SU-DHL-6 (cell line): ENCODE measurements at regions not wholly inside any gene's neighbourhood (a gene's known extent, or its start where the extent isn't known, plus 50 kb on each side); places are given as distances from the start of the nearest gene placed in this dataset.

Experiments
- EZH2phosphoT487 ChIP-seq: fragments of 200-600 bp; sonication (generic), shearing (Covaris generic); conservative IDR thresholded peaks from 2 replicates; pipeline ENCODE4 v1.6.1; 2018; ENCODE audit warnings: mild to moderate bottlenecking, antibody characterized with exemption, low read length, moderate library complexity, mixed read lengths
- TF ChIP-seq, protein P1 (sequence below): fragments of 200-600 bp; sonication (generic); IDR thresholded peaks from one replicate; pipeline ENCODE4 v1.5.1; 2017; ENCODE audit warnings: antibody characterized with exemption, mild to moderate bottlenecking, low read length, moderate library complexity; ENCODE audit not compliant: insufficient read depth, poor library complexity, severe bottlenecking

DNA sequence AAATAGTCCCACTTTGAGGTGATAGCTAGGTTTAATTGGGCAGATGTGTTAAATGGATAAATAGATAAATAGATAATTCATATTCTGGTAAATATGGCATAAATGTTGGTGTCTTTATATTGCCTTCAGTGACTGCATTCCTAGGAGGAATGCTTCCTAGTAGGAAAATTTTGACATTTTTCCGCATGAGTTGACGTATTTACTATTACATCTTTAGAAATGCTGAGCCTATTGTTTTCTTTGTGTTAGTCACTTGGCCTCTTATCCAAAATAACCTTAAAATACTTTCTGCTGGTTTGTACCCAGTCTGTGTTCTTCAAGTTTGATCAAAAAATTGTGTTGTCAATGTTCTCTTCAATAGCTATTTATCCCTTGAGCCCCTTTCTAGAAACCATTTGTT, 495.6 kb upstream of the ZEB2 start:
- TF ChIP-seq, protein P1, sequence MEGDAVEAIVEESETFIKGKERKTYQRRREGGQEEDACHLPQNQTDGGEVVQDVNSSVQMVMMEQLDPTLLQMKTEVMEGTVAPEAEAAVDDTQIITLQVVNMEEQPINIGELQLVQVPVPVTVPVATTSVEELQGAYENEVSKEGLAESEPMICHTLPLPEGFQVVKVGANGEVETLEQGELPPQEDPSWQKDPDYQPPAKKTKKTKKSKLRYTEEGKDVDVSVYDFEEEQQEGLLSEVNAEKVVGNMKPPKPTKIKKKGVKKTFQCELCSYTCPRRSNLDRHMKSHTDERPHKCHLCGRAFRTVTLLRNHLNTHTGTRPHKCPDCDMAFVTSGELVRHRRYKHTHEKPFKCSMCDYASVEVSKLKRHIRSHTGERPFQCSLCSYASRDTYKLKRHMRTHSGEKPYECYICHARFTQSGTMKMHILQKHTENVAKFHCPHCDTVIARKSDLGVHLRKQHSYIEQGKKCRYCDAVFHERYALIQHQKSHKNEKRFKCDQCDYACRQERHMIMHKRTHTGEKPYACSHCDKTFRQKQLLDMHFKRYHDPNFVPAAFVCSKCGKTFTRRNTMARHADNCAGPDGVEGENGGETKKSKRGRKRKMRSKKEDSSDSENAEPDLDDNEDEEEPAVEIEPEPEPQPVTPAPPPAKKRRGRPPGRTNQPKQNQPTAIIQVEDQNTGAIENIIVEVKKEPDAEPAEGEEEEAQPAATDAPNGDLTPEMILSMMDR, result no peak
- TF ChIP-seq EZH2phosphoT487, result no peak
